HG02885 (cell line): ENCODE measurements at regions not wholly inside any gene's neighbourhood (a gene's known extent, or its start where the extent isn't known, plus 50 kb on each side); places are given as distances from the start of the nearest gene placed in this dataset.
"Not testable (repeated sequence)": the region's sequence is repeated elsewhere in the genome, so short reads cannot be mapped to it uniquely, and the experiment has no call there.

ENCODE experiments used
- ATAC-seq: cut with Tn5 transposase; IDR thresholded peaks from one replicate; pipeline ENCODE4 v1.9.1; 2021; ENCODE audit warnings: mild to moderate bottlenecking; ENCODE audit not compliant: unreplicated experiment, poor library complexity

DNA sequence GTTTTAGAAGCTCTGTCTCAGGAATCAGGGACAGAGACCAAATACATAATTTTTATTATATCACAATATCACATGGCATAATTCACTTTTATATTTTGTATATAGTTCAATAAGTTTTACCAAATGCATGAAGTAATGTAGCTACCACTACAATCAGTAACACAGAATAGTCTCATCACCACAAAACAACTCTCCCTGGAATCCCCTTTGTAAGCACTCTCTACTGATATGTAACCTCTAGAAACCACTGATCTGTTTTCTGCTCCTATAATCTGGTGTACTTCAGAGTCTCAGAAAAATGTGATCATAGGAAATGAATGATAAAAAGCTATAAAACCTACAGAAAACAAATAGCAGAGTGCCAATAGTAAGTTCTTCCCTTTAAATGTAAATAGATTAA is 1465.9 kb downstream of the SPATA31A7 start:
- ATAC-seq = not testable (repeated sequence)

DNA sequence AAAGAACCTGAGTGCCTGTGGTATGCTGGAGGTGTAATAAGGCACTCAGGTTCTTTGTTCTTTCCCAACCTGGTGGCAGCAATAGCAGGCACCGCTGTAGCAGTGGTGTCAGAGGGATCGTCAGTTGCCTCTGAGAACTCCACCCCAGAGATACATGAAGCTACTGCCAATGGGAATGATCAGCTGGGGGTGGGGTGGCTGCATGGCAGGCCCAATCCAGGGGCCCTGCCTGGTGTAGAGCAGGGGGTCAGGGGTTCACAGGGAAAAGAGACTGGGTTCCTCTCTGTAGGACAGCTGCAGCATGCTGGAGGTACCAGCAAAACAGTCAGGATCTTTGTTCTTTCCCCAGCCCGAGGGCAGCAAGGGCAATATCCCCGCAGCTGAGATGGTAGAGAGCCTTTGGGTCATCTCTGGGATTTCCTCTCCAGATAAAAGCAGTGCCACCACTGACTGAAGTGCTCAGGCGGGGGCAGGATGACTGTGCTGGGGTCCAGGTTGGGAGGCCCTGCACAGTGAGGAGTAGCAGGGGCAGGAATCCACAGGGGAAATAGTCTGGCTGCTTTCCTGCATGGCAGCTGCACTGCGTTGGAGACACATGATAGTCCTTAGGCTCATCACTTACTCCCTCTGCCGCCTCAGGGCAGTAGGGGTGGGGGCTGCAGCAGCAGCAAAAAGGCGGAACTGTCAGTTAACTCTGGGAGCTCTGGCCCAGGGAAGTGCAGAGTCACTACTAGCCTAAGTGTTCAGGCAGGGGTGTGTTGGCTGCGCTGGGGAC is 1473.1 kb downstream of the SPATA31A7 start:
- not testable (repeated sequence) for ATAC-seq

DNA sequence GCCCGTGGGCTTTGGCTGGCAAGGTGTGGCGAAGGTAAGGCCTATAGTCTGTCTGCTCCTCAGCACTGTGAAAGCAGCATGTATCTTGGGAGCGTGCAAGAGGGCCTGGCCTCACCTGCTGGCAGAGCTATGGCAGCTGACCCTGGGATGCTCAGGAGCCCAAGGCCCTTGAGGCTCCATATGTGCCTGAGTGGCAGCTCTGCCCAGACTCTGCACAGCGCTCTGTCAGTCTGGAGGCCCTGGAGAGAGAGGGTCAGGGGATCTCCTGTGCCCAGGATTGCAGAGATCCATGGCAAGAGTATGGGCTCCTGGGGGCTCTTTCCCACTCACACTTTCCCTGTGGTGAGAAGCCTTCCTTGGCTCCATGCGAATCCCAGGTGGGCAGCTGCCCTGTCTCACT is 1473.7 kb downstream of the SPATA31A7 start:
- not testable (repeated sequence) for ATAC-seq

DNA sequence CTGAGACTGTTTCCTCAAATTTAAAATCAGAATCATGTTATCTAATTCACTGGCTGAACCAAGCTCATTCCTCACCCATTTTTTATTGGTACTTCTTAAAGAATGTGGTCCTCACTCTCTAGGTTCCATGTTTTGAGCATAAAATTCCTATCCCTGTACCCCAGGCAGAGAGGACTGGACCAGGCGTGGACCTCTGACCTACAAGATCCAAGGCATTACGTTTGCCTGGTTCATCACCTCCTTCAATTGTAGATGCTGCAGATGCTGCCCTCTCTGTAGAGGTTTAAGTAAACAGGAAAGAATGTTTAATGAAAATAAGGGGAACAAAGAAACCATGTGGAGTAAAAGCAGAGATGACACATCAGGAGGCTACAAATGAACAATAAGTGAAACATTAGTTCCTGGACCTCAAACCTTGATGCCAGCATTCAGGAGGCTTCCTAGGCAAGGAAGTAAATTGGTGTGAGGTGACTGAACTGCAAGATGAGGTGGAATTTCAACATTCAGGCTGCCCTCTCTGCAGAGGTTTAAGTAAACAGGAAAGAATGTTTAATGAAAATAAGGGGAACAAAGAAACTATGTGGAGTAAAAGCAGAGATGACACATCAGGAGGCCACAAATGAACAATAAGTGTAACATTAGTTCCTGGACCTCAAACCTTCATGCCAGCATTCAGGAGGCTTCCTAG is 1477.4 kb downstream of the SPATA31A7 start:
- ATAC-seq = not testable (repeated sequence)

DNA sequence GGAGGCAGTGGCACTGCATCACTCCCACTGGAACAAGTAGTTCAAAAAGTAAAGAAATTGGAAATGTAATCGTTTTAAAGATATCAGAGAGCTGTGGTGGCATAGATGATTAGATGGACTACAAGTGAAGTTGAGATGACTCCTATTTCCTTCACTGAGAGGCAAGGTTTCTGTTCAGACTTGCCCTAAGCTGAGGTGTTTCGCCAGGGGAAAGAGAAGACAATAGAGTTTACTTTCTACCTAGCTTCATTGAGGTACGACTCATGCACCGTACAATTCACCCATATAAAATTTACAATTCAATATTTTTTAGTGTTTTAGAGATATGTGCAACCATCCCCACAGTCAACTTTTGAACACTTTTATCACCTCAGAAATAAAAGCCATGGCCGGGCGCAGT is 1487.2 kb downstream of the SPATA31A7 start:
- ATAC-seq = not testable (repeated sequence)

DNA sequence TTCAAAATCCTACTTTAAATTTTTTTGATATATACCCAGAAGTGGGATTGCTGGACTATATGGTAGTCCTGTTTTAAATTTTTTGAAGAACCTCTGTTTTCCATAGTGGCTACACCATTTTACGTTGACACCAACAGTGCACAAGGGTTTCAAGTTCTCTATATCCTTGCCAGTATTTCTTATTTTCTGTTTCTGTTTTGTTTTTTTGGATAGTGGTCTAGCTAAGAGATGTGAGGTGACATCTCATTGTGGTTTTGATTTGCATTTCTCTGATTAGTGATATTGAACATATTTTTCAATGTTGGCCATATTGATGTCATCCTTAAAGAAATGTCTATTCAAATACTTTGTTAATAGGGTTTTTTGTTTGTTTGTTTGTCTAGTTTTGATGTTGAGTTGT is 1488.5 kb downstream of the SPATA31A7 start:
- peak; percentile 60 for ATAC-seq

DNA sequence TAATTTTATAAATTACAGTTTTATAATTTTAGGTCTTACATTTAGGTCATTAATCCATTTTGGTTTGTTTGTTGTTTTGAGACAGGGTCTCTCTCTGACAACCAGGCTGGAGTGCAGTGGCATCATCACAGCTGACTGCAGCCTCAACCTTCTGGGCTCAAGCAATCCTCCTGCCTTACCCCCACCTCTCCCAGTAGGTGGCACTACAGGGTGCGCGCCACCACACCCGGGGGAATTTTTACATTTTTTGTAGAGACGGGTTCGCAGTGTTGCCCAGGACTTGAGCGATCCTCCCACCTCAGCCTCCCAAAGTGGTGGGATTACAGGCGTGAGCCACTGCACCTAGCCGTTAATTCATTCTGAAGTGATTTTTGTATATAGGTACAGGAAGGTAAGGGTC is 1489.2 kb downstream of the SPATA31A7 start:
- ATAC-seq = peak; percentile 56

DNA sequence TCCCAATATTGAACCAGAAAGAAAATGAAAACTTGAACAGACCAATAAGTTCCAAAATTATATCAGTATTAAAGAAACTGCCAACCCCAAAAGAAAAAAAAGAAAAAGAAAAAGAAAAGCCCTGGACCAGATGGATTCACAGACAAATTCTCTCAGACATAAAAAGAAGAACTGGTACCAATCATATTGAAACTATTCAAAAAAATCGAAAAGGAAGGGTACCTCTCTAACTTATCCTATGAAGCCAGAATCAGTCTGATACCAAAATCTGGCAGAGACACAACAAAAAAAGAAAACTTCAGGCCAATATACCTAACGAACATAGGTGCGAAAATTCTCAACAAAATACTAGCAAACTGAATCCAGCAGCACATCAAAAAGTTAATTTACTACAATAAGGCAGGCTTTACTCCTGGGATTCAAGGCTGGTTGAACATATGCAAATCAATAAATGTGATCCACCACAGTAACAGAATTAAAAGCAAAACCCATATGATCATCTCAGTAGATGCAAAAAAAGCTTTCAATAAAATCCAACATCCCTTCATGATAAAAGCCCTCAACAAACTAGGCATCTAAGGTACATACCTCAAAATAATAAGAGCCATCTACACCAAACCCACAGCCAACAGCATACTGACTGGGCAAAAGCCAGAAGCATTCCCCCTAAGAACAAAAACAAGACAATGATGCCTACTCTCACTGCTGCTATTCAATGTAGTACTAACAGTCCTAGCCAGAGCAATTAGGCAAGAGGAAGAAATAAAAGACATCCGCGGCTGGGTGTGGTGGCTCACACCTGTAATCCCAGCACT is 1495.2 kb downstream of the SPATA31A7 start:
- ATAC-seq = peak; percentile 81

DNA sequence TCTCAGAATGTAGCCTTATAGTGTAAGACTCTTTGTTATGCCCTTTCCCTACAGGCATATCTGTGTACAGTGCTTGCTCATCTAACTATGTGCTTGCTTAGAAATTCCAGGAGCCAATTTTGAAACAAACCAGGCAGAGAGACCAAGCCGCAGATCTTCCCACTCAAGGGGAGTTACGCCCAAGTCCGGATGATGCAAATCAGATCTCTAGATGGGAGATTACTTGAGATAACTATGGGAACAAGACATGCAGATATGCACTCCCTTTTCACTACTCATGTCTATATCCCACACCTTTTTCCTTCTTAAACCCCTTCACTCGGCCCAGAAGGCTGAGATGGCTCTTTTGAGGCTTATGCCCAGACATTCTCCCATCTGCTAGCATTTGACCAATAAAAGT is 1496.5 kb downstream of the SPATA31A7 start:
- not testable (repeated sequence) for ATAC-seq

DNA sequence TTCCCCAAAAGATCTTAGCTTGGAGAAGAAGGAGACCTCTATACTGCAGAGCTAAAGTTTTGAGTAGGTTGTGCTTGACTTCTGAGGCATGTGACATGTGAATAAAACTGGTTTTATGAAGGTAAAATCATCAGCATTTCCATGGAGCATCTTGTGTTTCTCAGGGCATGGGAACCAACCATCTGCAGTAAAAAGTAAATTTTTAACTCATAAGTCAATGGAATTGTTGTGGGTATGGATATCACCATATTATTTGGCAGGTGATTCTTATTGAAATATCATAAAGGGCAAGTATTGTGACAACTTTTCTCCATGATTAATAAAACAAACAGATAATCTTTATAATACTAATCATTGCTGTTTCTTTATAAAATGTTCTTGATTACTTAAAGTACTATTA is 1503.2 kb downstream of the SPATA31A7 start:
- not testable (repeated sequence) for ATAC-seq

DNA sequence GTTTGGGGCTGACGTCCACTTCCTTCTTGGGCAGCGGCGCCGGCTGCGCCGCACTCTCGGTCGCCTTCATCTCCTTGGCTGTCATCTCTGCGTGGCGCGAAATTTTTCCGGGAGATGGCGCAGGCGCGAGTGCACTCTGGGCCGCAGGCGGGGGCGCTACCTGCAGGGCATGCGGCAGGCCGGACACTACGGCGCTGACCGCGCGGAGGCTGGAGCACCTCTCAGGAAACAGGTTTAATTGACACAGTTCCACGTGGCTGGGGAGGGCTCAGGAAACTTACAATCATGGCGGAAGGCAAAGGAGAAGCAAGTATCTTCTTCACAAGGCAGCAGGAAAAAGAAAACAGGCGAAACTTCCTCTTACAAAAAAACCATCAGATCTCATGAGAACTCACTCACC is 1521.5 kb downstream of the SPATA31A7 start:
- ATAC-seq = not testable (repeated sequence)

DNA sequence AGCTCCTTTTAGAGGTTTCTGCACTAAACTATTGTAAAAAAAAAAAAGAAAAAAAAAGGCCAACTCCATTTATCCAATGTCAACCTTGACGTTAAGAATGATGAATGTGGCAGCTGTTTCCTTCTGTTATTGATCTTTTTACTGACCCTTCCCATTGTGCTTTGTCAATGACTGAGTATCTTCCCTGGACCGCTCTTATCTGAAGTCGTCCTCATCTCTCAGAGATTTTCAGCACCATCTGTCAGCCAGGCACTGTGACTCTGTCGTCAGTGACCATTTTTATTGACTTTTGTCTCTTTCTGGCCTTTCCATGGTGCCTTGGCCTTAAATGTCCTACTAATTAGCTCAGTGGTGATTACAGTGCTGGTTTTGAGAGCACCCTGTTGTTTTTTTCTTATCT is 1535.7 kb downstream of the SPATA31A7 start:
- ATAC-seq = not testable (repeated sequence)

DNA sequence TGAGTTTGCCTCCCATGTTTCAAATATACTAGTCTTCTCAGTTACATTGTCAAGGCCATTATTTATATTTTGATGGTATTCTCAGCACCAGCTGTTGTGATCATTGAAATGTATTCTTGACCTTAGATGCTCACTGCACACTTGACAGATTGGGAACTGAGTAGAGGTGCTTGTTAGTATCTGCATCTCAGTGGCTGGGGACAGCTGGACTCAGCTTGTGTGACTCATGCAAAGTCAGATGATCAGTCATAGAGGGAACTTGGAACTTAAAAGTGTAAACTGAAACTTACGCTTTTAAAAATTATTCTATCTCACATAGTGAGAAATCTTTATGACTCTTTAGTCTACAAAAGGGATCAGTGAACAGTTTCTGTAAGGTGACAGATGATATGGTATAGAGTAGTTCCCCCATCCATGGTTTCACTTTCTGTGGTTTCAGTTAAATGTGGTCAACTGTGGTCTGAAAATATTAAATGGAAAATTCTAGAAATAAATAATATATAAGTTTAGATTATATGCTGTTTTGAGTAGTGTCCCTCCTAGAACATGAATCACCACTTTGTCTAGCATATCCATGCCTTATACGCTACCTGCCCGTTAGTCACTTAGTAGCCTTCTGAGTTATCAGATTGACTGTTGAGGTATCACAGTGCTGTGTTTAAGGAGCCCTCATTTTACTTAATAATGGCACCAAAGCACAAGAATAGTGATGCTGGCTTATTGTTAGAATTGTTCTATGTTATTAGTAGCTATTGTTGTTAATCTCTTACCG is 1540.6 kb downstream of the SPATA31A7 start:
- peak; percentile 94 for ATAC-seq

DNA sequence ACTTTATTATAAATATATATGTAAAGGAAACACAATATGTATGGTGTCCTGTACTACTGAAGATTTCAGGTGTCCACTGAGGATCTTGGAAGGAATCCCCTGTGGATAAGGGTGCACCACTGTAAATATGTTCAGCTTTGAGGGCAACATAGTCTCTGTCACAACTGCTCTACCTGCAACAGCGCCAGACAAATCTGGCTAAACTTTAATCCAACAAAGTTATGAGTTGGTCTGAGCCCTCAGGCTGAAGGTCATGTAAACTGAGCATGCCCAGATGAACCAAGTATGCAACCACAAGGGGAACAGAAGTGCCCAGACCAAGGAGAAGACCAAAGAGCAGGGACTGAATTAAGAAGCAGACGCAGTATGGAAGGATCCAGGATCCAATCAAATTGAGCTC is 1541.2 kb downstream of the SPATA31A7 start:
- not testable (repeated sequence) for ATAC-seq

DNA sequence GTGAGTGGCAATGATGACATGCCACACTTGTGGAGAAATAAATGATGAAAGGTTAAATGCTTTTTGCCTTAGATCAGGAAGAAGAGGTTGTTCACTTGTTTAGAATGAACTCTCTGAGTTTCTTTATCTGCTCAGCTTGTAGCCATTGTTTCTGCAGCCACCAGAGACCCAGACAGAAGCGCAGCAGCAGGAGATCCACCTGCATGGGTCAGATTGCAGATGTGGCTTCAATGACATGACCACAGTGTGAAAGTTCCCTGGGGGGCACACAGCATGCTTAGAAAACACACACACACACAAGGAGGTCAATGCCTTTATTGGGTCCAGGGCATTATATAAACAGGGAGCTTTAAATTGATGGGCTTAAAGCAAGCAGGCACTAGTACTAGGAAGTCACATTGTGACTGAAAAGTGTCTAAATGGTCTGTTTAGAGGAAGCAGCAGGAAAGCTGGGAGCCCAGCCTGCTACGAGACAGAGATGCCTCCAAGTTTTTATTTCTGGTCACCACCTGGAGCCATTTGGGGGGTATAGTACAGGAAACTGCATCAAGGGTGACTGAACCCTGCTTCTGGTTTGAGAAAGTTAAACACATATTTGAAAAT is 1547.3 kb downstream of the SPATA31A7 start:
- not testable (repeated sequence) for ATAC-seq

DNA sequence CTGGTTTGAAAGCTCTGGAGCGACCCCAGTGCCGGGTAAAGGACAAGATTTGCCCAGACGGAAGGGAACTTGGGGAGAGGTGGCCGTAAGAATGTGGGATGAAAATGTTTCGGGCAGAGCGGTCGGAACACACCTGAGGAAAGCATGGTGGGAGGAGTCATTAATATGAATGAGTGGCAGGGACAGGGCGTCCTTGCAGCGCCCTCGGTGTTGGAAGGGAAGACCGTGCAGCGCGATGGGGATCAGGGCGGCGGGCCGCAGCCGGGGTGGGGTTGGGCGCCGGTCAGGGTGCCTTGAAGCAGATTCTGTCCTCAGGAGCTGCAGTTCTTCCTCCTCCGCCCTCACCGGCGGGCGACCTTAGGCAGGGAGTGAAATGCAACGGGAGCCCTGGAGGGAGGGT is 1548.1 kb downstream of the SPATA31A7 start:
- not testable (repeated sequence) for ATAC-seq

DNA sequence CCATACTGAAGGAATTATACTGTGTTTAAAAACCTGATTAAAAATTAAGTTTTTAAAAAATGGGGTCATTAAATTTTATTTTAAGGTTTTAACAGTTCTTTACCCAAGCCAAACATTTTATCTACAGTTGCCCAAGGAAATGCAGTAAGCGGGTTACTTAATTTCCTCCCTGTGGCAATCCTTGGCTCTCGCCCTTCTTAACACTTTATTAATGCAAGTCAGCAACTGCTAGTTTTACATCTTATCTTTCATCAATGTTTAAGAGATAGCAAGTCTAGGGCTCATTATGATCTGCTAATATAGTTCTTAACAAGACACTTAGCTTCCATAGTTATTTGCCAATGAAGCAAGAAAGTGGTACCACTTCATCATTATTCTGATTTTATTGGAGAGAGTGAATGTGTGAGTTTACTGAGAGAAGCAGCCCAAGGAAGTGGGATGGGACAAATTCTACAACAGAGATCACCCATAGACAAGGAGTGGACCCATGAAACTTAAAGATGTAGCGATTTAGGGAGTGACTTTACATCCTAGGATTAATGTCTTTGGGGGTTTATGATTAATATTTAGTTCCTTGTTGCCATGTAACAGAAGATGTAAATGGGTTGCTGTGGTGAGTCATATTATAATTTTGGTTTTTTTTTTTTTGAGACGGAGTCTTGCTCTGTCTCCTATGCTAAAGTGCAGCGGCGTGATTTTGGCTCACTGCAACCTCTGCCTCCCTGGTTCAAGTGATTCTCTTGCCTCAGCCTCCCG is 1556.1 kb downstream of the SPATA31A7 start:
- ATAC-seq = not testable (repeated sequence)
